Activated naive CD4-positive, alpha-beta T cell treated with anti-CD3 and anti-CD28 coated beads, Interleukin-2, amount 50 U/mL, for 16 hours (primary cell): ENCODE measurements at regions not wholly inside any gene's neighbourhood (a gene's known extent, or its start where the extent isn't known, plus 50 kb on each side); places are given as distances from the start of the nearest gene placed in this dataset.
"Not testable (repeated sequence)": the region's sequence is repeated elsewhere in the genome, so short reads cannot be mapped to it uniquely, and the experiment has no call there.

ENCODE experiments used
- DNase-seq: peaks from one replicate; pipeline ENCODE4 v3.0.0-alpha.2; 2020

DNA sequence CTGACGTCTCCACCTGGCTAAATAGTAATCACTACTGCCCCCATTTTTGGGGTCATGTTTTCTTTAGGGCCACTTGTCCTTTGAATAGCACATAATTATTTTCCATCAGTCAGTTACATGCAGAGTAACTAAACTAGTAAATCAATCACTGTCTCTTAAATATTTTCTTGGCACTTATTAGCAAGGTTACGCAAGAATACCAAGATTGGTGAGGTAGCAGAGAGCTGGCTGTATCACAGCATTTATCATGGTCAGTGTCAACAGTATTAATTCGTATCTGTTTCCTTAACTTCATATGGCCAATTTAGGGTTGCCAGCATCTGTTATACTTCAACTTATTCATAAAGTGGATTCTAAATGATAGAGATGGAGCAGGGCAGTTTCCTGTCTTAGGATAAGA, 346.8 kb upstream of the FAM174A start:
- DNase-seq, result no peak

DNA sequence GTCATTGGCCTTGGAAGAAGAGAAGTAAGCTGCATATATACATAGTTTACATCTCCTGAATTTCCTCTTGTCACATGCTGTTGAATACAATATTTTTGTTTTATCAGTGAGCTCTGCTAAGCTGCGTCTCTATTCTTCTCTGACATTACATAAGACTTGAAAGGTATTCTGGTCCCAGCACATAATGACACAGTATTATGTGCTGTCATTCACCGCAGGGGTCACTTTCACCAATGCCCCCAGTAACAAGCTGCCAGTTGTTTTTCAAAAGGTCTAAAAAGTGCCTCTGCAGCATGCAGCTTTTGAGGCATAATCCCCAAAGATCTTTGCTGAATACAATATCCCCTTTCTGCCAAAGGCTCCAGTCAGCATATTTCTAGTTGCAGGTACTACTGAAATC, 349.0 kb upstream of the FAM174A start:
- DNase-seq, result no peak

DNA sequence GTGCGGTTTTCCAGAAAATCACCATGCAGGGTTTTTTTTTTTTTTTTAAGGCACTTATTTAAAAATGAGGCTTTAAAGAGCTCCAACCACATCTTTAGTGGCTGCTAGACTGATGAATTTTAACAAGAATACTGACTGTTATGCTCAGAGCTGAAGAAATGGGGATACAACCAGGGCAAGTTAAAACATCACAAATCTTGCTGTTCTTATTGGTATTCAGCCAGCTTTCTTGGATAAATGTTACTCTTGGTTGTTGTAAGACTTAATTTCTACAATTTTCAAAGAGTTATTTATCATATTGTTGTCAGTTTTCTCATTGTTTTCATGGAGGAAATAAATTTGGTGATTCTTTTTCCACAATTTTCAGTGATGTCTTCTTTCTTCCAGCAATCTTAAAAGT, 352.8 kb upstream of the FAM174A start:
- no peak for DNase-seq

DNA sequence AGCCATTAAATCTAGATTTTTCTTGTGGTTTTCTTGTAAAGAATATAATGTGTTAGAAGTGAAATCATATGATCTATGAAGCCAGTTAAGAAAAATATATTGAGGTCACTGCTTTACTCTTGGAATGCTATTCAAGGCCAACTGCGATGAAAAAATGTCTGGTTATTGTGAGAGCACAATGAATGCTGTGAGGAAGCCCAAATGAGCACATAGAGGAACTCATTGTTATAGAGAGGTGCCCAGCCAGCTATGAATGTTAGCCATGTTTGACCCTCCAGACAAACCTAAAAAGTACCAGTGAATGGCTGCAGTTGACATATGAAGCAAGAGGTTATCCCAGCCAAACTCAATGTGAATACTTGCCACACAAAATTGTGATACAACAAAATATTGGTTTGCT, 359.8 kb upstream of the FAM174A start:
- no peak for DNase-seq

DNA sequence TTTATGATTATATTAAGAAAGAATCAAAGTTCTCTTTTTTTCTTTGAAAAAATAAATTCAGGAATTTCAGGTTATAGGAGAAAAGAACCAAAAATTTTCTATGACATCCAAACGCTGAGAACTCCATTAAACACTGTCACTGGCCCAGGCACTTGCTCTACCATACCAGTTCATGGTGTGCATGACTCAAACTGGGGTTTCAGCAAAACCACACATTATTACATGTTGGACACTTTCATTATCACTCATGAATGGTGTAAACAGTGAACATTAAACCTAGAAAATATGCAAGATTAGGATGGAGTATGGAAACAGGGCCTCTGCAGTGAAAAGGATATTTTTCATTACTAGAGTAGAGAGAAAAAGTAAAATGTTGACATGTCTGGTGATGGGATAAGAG, 369.9 kb upstream of the FAM174A start:
- DNase-seq, result no peak

DNA sequence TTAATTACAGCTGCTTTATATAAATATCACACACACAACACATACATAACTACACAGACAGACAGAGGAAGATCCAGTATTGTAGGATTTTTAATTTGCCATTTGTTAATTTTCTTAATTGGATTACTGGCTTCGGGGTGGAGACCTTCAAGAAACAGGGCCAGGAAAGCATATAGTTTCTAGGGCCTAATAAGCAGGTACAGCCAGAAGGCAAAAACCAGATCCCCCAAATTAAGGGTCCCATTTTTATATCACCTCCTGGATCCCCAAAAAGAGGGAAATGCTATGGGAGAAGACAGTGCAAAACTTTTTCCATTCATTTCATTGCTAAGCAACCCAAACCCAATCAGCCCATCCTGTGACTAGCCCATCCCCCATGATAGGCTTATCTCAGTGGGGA, 373.3 kb upstream of the FAM174A start:
- no peak for DNase-seq

DNA sequence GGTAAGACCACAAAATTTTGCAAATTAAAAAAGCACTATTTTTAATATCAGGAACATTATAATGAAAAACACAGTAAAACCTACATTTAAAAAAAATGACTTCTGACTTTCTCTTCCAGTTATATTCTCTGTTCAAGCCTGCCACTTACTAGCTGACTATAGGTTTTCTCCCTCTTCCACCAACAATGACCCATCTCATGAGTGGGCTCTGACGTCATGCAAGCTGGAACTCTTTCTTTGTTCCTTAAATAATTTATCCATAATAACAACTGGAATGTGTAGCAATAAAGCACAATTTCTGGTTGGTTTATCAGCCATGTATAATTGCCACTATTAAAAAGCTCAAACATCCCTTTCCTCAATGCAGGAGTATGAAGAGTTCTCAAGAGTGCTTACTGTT, 378.1 kb upstream of the FAM174A start:
- DNase-seq, result no peak

DNA sequence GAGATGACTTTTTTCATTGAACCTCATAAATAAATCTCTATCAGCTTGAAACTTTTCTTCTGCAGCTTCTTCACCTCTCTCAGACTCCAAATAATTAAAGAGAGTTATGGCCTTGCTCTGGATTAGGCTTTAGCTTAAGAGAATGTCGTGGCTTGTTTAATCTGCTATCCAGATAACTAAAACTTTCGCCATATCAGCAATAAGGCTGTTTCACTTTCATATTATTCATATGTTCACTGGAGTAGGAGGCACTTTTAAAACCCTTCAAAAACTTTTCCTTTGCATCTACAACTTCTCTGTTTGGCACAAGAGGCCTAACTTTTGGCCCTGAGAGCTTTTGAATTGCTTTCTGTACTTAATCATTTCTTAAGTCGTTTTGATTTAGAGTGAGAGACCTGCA, 386.9 kb upstream of the FAM174A start:
- DNase-seq, result no peak

DNA sequence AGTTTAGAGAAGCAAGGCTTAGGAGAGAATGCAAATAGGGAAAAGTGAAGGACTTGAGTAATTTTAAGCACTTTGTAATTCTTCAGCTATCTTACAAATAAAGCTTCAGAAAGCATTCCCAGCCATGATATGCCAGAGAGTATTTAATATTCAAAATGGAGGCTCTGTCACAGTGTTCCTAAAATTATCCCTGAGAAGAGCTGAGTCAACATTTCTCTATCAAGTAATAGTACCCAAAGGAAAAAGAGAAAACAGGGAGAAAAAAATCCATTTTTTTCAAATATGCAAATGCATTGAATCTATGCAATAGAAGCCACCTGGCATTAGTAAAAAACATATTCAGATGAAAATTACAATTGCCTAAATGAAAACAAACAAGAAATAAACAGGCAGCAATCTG, 392.6 kb upstream of the FAM174A start:
- DNase-seq, result no peak

DNA sequence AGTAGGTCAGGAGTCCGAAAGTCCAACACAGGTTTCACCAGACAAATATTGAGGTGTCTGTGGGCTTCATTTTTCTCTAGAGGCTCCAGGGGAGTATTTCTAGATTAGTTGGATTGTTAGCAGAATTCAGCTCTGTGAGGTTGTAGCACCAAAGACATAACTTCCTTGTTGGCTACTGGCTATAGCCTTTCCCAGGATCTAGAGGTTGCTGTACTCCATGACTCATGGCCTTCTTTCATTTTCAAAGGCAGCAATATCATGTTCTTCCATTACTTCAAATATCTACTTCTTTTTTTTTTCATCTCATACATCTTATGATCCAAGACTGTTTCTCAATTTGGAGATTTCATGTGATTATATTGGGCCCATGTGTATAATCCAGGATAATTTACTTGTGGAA, 404.0 kb upstream of the FAM174A start:
- no peak for DNase-seq

DNA sequence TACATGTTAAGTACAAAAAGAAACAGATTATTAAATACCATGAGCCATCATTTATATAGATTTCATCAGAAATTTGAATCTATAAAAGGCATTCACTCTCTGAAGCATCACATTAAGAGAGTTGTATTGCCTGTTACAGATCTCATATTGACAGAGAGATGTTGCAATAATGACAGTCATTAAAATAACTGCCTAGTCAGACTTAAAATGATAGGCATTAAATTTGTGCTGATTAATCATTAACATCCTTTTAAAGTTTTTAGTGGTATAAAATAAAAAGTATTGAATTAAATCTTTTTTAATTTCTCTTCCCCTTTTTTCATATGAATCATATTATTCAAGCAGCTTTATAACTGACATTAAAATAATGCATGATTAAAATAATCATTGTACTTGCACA, 404.9 kb upstream of the FAM174A start:
- no peak for DNase-seq

DNA sequence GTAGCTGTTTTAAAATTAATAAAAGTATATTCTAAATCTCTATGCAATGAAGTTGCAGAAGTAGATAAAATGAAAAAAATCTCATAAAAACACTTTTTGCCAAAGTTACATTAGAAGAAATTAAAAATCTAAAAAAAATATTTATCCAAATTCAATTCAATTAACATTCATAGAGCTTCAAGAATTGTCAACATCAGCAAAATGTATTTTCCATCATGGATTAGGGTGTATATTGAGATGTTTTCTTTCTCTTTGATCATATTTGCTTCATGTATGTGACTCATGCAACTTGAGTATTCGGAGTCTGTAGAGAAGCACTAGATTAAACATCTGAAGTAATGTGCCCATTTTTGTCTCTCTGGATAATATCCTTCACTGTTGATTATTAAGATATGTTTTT, 415.3 kb upstream of the FAM174A start:
- DNase-seq, result no peak

DNA sequence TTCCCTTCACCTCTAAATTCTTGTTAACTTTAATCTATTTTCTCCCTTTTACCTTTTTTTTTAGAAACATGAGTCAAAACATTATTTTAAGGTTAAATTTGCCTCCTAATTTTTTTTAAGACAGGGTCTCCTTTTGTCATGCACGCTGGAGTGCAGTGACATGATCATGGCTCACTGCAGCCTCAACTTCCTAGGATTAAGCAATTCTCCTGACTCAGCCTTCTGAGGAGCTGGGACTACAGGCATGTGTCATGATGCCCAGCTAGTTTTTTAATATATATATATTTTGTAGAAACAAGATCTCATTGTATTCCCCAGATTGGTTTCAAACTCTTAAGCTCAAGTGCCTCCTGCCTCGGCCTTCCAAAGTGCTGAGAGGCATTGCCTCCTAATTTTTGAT, 424.7 kb upstream of the FAM174A start:
- DNase-seq, result no peak

DNA sequence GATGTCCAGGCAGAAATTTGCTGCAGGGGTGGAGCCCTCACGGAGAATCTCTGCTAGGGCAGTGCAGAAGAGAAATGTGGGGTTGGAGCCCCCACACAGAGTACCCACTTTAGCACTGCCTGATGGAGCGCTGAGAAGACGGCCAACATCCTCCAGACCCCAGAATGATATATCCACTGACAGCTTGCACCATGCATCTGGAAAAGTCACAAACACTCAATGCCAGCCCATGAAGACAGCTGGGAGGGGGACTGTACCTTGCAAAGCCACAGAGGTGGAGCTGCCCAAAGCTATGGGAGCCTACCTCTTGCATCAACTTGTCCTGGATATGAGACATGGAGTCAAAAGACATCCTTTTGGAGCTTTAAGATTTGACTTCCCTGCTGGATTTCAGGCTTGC, 426.3 kb upstream of the FAM174A start:
- no peak for DNase-seq

DNA sequence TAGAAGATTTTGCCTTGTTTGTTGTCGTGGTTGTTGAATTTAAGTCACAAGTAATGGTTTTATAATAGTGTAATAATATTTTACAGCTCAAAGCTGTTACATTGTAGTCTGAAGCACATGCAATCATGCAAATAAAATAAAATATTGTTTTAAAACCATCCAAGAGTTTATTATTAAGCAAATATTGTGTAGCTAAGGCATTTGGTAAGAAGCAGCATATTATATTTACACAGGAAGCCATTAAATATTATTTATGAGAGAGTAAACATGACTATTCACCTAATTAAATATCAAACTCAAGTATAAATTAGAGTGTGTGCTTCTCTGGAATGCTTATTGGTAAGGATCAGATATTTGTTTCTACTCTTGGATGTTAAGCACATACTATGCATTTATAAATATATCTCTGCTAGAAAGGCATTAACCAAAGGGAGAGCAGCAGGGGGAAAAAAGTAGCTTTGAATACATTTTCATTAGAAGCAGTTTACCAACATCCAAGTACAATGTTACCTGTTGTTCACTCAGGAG, 431.5 kb upstream of the FAM174A start:
- not testable (repeated sequence) for DNase-seq

DNA sequence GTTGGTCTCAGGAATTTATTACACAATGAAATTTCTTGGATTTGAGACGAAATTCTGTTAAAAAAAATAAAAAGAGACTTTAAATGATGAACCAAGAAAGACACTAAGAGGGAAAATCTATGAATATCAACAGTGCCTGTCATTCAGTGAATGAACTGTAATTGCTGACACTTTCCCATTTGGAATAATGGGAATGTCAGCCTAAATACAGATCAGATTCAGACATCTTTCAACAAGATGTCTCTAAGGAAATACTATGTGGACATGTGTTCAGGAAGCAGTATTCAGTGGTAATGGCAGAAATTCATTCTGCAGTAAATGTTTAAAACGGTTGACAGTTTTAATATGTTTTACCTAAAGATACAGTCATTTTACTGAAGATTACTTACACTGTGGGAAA, 433.7 kb upstream of the FAM174A start:
- DNase-seq, result not testable (repeated sequence)

DNA sequence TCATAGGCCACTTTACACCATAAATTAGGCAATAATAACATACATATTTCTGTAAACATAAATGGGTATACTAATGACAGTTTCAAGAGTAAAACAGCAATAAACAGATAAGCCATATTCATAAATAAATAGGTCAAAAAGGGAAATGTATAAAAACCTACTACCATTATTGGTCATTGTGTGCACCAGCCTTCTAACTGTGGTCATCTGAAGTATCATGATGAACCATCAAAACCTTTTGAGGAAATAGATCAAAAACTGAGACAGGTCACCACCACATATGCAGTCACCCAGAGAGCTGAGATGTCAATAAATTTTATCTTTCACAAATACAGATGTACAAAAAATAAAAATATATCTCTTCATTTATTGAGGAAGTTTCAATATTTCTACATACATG, 438.8 kb upstream of the FAM174A start:
- not testable (repeated sequence) for DNase-seq

DNA sequence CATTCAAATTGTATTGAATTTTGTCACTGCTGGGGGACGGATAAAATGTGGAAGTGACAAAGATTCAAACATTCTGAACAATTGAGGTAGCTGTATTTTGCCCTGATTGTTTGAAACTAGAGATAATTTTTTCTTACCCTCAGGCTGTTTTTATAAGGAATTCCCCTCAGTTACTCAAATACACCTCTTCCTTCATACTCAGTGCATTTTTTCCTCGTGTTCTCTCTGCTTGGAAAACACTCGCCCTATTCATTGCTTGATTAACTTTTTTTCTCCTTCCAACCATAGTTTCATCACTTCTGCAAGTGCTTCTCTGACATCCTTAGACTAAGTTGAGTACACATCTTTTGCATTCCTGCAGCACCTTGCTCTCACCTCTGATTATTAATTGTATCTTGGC, 454.5 kb upstream of the FAM174A start:
- DNase-seq, result not testable (repeated sequence)

DNA sequence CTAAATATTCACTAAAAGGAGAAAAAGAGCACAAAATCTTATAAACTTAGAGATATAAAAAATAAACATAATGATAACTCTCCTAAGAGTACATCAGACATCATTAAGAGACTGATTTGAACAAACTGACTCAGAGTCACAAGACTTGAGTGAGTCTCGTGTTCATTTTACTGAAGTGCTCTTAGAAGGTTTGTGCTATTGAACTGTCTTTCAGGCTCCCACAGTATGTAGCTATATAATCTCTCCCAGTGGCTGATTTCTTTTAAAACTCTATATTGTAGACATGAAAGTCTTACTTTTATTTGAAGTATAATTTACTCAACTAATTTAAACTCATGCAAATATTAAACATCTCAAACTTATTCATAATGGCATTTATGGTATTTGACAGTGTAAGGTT, 456.0 kb upstream of the FAM174A start:
- not testable (repeated sequence) for DNase-seq

DNA sequence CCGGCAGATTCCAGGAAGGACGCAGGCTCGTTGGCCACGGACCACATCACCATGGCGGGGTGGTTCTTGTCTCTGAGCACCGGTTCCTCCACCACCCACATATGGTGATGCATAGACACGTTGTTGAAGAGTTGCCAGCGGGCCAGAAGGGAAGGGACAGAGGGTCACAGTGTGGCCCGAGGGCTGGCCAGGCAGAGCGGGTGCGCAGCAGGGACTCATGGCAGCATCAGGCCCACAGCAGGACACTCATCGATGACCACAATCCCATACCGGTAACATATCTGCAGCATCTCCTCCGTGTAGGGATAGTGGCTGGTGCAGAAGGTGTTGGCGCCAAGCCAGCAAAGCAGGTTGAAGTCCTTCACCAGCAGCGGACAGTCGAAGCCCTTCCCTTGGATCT, 469.2 kb upstream of the FAM174A start:
- not testable (repeated sequence) for DNase-seq

DNA sequence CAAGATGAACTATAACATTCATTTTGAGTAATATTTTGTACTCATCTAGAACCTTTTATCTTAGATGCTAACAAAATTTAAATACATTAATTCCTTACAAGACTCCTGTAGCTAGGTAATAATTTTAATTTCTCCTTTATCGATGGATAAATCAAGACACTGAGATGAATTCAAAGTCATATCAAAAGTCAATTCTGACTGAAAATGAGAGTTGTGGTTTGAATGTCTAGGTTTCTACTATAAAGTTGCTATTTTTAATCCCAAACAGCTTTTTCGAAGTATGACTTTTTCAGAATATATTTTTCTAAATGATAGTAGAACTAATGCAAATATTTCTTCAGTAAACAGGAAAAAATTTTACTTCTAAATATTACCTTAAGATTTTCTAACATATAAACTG, 491.7 kb upstream of the FAM174A start:
- no peak for DNase-seq

DNA sequence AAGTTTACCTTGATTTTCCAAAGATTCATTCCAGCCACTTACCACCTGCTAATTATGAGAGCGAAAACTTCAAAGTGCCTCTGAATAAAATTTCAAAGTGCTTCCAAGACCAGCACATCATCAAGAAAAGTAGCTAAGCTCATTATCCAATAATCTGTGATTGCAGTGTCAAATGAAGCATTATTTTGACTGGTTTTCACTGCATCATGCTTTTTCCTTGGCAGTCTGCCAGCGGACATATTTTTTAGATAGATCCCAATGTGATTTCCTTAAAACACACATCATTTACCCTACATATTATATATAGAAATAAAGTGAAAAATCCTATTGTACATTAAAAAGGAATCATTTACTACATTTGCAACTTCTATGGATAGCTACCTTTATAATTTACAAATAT, 508.6 kb upstream of the FAM174A start:
- no peak for DNase-seq

DNA sequence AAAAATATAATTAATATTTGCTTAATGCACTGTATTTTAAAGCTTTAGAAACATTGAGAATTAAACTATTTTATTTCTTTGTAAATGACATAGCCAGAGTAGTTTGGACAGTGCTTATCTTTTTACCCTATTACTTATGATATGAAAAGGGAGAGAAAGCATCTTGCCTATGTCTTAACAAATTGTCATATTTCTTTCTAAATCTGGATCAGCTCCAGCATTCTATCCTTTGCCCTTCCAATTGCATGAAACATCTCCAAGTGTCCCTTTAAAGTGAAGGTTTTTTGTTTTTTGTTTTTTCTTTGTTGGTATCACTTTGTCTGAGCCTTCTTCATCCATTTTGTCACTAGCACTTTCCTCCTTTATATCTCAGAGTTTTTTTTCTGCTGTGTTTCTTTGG, 511.6 kb upstream of the FAM174A start:
- no peak for DNase-seq

DNA sequence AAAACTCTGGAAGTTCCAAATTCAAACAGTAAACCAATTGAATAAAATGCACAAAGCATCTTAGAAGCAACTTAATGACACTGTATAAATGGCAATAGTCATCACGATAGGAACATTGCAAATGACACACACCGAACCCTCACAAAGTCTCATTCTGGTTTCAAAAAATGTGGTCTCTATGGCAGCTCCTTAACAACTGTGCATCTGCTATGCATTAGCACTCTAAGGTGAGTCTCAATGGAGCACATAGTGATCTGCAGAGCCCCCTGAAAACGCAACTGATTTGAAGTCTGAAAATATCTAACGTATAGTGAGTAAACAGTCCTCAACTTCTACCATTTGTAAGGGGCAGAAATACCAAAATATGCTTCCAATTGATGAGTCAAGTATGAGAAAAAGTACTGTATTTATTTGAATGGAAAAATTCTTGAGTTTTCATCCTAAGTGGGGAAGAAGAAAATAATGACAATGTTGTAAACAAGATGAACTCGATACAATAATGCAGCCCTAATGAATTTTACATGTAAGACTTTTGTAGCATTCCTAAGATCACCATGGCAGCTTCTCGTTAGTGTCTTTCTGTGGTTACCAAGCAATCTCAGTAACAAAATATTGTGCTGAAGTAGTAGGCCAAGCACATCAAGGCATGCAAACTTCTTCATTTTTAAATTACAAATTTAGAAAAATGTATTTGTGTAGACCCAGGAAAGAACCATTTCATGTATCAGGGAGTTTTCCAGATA, 517.5 kb upstream of the FAM174A start:
- DNase-seq, result no peak

DNA sequence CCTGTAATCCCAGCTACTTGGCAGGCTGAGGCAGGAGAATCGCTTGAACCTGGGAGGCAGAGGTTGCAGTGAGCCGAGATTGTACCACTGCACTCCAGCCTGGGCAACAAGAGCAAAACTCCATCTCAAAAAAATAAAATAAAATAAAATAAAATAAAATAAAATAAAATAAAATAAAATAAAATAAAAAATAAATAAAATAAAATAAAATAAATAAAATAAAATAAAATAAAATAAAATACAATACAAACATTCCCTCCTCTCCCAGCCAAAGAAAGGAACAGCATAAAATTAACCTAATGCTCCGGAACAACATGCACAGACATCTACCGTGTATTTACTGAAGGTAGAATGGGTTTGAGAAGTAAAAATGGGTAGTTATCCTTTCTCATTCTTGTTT, 521.9 kb upstream of the FAM174A start:
- not testable (repeated sequence) for DNase-seq
